OCI-LY1 (cell line): ENCODE measurements at regions not wholly inside any gene's neighbourhood (a gene's known extent, or its start where the extent isn't known, plus 50 kb on each side); places are given as distances from the start of the nearest gene placed in this dataset.

Source experiments
- H2AFZ ChIP-seq: fragments of 200-600 bp; sonication (generic), shearing (Covaris generic); 2 replicates; pipeline ENCODE4 v1.6.0; 2014; ENCODE audit warnings: antibody characterized with exemption, mild to moderate bottlenecking, low read length
- H3F3A ChIP-seq: fragments of 200-600 bp; sonication (generic), shearing (Covaris generic); 2 replicates; pipeline ENCODE4 v1.6.0; 2014; ENCODE audit warnings: mild to moderate bottlenecking, antibody characterized with exemption, low read length, moderate library complexity; ENCODE audit not compliant: insufficient read depth
- H3K27ac ChIP-seq: fragments of 200-600 bp; sonication (generic); 2 replicates; pipeline ENCODE4 v1.5.1; 2014; ENCODE audit warnings: low read length, mixed run types, mild to moderate bottlenecking, low read depth; ENCODE audit not compliant: poor library complexity, severe bottlenecking
- H3K27me3 ChIP-seq: fragments of 200-600 bp; sonication (generic); 2 replicates; pipeline ENCODE4 v1.6.0; 2014; ENCODE audit warnings: antibody characterized with exemption, mild to moderate bottlenecking, low read length, moderate library complexity; ENCODE audit not compliant: insufficient read depth
- H3K36me3 ChIP-seq: fragments of 200-600 bp; sonication (generic); 2 replicates; pipeline ENCODE4 v1.6.1; 2014; ENCODE audit warnings: mild to moderate bottlenecking, antibody characterized with exemption, low read length, moderate library complexity, mixed read lengths; ENCODE audit not compliant: insufficient read depth
- H3K4me1 ChIP-seq: fragments of 200-600 bp; sonication (generic); 2 replicates; pipeline ENCODE4 v1.5.1; 2014; ENCODE audit warnings: mild to moderate bottlenecking, low read length, moderate library complexity; ENCODE audit not compliant: insufficient read depth, severe bottlenecking
- H3K4me2 ChIP-seq: fragments of 200-600 bp; sonication (generic), shearing (Covaris generic); 2 replicates; pipeline ENCODE4 v1.6.1; 2014; ENCODE audit warnings: low read length
- H3K4me3 ChIP-seq: fragments of 200-600 bp; sonication (generic); 2 replicates; pipeline ENCODE4 v1.5.1; 2014; ENCODE audit warnings: low read length, low read depth, mild to moderate bottlenecking, mixed read lengths; ENCODE audit not compliant: poor library complexity, severe bottlenecking
- H3K79me2 ChIP-seq: fragments of 200-600 bp; shearing (Covaris generic); 2 replicates; pipeline ENCODE4 v1.6.1; 2016; ENCODE audit warnings: mixed run types, low read length, mixed read lengths; ENCODE audit not compliant: insufficient read depth
- H3K9ac ChIP-seq: fragments of 200-600 bp; sonication (generic), shearing (Covaris generic); 2 replicates; pipeline ENCODE4 v1.6.1; 2014; ENCODE audit warnings: mild to moderate bottlenecking, low read length, mixed read lengths
- H3K9me2 ChIP-seq: fragments of 200-600 bp; sonication (generic), shearing (Covaris generic); 2 replicates; pipeline ENCODE4 v1.6.1; 2014; ENCODE audit warnings: low read depth, mild to moderate bottlenecking, low read length, mixed read lengths
- H3K9me3 ChIP-seq: fragments of 200-600 bp; shearing (Covaris generic); 2 replicates; pipeline ENCODE4 v1.6.1; 2014; ENCODE audit warnings: low read length, mixed read lengths
- H4K20me1 ChIP-seq: fragments of 200-600 bp; sonication (generic), shearing (Covaris generic); 2 replicates; pipeline ENCODE4 v1.6.0; 2016; ENCODE audit warnings: mild to moderate bottlenecking, low read length; ENCODE audit not compliant: insufficient read depth
- EZH2 ChIP-seq: fragments of 200-600 bp; sonication (generic), shearing (Covaris generic); IDR thresholded peaks from 2 replicates; pipeline ENCODE4 v1.8.0; 2017; ENCODE audit warnings: borderline replicate concordance, mixed run types, mild to moderate bottlenecking, antibody characterized with exemption, low read length, moderate library complexity, mixed read lengths
- TF ChIP-seq, protein P1 (sequence below): fragments of 200-600 bp; sonication (generic), shearing (Covaris generic); IDR thresholded peaks from 2 replicates; pipeline ENCODE4 v1.5.1; 2017; ENCODE audit warnings: mild to moderate bottlenecking, antibody characterized with exemption, low read length, moderate library complexity, mixed read lengths

DNA sequence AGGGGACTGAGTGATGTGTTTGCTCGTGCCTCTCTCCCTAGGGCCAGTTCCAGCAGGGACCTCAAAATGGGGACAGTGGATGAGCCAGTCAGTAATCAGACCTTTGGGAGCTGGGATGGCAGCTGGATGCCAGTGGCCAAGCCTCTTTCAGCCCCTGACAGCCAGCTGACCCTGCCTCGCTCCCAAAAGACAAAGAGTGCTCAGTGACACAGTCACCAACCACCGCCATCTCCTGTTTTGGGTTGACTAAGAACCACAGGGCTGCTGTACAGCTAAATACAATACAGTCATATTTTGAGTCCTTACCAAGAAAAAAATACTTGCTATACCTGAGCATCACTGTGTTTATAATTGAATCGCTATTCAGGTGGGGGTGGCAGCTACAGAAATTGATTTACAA lies 75.7 kb downstream of the POU3F3 start:
- Histone ChIP-seq H3K79me2 (no peaks in the 10 kb centered on the region), H2AFZ (no peak overlapping the region), H3K4me1 (no peaks in the 10 kb centered on the region), H3K4me2 (no peak overlapping the region), H3K9me3 (no peaks in the 10 kb centered on the region), H4K20me1 (no peaks in the 10 kb centered on the region), H3K9me2 (no peaks in the 10 kb centered on the region), H3K36me3 (no peaks in the 10 kb centered on the region), H3K27ac (no peak overlapping the region), H3K27me3 (no peaks in the 10 kb centered on the region; the same call in 1 of the 2 replicates), H3F3A (no peaks in the 10 kb centered on the region), H3K9ac (no peak overlapping the region), H3K4me3 (no peak overlapping the region)
- TF ChIP-seq, protein P1, sequence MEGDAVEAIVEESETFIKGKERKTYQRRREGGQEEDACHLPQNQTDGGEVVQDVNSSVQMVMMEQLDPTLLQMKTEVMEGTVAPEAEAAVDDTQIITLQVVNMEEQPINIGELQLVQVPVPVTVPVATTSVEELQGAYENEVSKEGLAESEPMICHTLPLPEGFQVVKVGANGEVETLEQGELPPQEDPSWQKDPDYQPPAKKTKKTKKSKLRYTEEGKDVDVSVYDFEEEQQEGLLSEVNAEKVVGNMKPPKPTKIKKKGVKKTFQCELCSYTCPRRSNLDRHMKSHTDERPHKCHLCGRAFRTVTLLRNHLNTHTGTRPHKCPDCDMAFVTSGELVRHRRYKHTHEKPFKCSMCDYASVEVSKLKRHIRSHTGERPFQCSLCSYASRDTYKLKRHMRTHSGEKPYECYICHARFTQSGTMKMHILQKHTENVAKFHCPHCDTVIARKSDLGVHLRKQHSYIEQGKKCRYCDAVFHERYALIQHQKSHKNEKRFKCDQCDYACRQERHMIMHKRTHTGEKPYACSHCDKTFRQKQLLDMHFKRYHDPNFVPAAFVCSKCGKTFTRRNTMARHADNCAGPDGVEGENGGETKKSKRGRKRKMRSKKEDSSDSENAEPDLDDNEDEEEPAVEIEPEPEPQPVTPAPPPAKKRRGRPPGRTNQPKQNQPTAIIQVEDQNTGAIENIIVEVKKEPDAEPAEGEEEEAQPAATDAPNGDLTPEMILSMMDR = no peak
- no peak for TF ChIP-seq EZH2

DNA sequence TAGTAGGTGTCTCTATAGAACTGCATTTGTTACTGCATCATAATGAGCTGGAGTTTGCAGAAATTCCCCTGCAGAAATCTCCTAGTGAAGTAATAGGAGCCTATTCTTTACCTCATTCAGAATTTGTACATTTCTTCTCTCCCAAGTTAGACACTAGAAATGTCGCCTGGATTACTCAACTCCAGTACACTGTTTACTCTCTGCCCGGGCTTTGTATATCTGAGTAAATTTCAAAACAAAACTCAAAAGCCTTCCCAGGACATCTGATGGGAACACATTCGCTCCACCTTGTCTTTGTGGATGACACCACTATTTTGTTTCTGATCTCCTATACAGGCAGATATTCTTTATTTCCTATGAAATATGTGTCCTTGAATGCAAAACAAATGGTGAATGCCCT lies 76.8 kb downstream of the POU3F3 start:
- peaks cover 7% of the 10 kb centered on the region; the same call in 1 of the 2 replicates for H3K27me3 ChIP-seq
- no peaks in the 10 kb centered on the region for H3K79me2 ChIP-seq
- no peaks in the 10 kb centered on the region for H3K9me3 ChIP-seq
- H3F3A ChIP-seq = no peaks in the 10 kb centered on the region
- H4K20me1 ChIP-seq = no peaks in the 10 kb centered on the region
- H3K4me3 ChIP-seq = no peak overlapping the region
- no peak overlapping the region for H3K27ac ChIP-seq
- H3K9me2 ChIP-seq = no peaks in the 10 kb centered on the region
- TF ChIP-seq EZH2 = no peak
- TF ChIP-seq, protein P1 = no peak
- H2AFZ ChIP-seq = no peak overlapping the region
- no peak overlapping the region for H3K9ac ChIP-seq
- no peaks in the 10 kb centered on the region for H3K4me1 ChIP-seq
- H3K4me2 ChIP-seq = no peak overlapping the region
- no peaks in the 10 kb centered on the region for H3K36me3 ChIP-seq

DNA sequence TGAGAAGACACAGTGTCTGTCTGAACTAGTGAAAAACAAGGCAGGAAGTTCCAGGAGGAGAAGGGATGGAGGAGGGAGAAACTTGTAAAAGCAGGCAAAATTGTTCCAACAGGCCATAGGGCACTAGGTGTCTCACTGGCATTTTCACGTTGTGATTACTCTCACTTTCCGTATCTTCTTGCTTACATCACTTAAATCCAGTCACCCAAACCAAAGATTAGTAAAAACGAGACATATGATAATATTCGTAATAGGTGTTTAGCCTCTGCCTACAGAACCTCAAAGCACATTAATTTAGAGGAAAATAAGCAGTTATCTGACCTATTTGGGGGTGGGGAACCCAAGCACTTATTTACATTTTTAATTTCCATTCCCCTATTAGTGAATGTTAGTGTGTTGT lies 78.3 kb downstream of the POU3F3 start:
- Histone ChIP-seq H3K9me2 (no peaks in the 10 kb centered on the region), H3K27me3 (peaks cover 7% of the 10 kb centered on the region; the same call in 1 of the 2 replicates), H3K36me3 (no peaks in the 10 kb centered on the region), H3K9ac (no peak overlapping the region), H4K20me1 (no peaks in the 10 kb centered on the region), H3F3A (no peaks in the 10 kb centered on the region), H3K4me1 (no peaks in the 10 kb centered on the region), H3K4me2 (no peak overlapping the region), H3K27ac (no peak overlapping the region), H3K4me3 (no peak overlapping the region), H2AFZ (no peak overlapping the region), H3K79me2 (no peaks in the 10 kb centered on the region), H3K9me3 (no peaks in the 10 kb centered on the region)
- no peak for TF ChIP-seq EZH2
- TF ChIP-seq, protein P1 = no peak
